HG03521 (cell line): ENCODE measurements at regions not wholly inside any gene's neighbourhood (a gene's known extent, or its start where the extent isn't known, plus 50 kb on each side); places are given as distances from the start of the nearest gene placed in this dataset.
"Not testable (repeated sequence)": the region's sequence is repeated elsewhere in the genome, so short reads cannot be mapped to it uniquely, and the experiment has no call there.

ENCODE experiments used
- ATAC-seq: cut with Tn5 transposase; IDR thresholded peaks from one replicate; pipeline ENCODE4 v1.9.1; 2021; ENCODE audit warnings: mild to moderate bottlenecking, moderate library complexity; ENCODE audit not compliant: unreplicated experiment

GRCh38 chr4:82248903-82249632 is 124.7 kb downstream of the HNRNPD start:
- no peak for ATAC-seq

DNA sequence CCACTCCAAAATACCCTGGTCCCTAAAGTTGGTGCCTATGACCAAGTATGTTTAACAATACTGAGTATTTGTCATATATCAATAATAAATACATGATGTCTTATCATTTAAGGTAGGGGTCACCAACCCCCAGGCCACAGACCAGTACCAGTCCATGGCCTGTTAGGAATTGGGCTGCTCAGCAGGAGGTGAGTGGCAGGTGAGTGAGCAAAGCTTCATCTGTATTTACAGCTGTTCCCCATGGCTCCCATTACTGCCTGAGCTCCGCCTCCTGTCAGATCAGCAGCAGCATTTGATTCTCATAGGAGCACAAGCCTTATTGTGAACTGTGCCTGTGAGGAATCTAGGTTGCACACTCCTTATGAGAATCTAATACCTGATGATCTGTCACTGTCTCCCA is 126.2 kb downstream of the HNRNPD start:
- no peak for ATAC-seq

DNA sequence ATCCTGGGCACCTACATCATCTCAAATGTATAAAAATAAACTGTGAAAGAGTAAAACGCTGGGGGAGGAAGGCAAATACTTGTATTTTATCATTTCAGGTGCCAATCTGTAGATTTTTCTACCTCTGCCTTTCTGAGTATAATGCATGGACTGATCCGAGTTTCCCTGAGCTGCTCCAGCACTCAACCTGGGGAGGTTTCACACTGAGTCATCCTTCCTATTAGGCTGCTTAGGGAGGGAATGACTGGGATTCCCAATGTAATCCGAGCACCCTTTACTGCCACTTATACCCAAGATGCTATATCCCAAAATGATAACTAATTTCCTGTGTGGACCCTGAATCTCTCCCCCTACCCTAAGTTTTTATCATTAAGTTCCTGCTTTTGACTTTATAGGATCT is 126.6 kb downstream of the HNRNPD start:
- no peak for ATAC-seq

- no peak for ATAC-seq
Measured at GRCh38 chr4:82241534-82241933, 132.3 kb downstream of the HNRNPD start.

GRCh38 chr4:82240410-82240809 is 133.4 kb downstream of the HNRNPD start:
- no peak for ATAC-seq

- ATAC-seq, result not testable (repeated sequence)
Measured at GRCh38 chr4:82237142-82237541, 136.6 kb downstream of the HNRNPD start.

DNA sequence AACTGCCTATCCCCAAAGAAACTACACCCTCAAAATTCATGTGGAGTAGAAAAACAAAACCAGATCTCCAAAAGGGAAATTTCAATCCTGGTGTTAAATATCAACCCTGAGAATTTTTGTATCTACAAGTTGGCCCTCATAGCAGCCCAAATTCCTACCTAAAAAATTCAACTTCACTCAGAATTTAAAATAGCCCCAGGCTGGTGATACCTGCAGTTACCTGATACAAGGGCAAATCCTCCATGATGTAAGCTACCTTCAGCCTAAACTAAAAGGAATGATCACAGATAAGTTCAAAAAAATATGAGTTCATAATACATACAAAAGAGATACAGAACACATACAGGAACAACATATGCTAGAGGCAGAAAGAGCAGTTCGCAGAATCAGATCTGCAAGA is 138.4 kb downstream of the HNRNPD start:
- ATAC-seq, result no peak

DNA sequence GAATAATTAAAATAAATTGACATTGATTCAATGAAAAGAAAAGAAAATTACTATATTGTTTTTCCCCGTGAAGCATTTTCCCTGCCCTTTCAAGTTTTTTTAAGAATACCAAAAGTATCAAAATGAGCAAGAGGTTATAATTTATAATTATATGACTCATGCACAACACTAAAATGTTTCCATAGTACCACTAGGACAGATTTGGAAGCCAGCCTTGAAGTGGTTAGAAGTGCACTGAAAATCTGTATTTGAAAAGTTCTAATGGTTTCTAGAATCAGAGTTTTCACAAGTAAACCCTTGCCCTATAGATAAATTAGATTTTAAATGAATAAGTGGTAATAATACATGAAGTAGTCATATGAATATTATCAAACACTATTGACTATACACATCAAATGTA is 140.9 kb downstream of the HNRNPD start:
- no peak for ATAC-seq

DNA sequence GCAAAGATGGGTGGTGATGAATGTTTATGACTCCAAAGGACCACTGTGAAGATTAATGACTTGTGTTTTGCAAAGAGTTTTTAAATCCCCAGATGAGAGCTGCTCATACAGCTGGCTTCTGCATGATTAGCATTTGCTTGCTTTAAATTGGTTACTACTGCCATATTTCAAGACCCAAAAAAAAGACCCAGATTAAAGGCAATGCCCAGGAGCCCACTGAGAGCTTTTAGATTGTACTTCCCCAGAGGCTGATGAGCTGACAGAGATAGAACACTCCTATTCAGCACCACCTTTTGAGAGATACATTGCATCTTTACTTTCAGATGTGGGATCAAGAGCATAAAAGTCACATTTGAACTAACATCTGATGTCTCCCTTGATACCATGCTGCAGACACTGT is 142.0 kb downstream of the HNRNPD start:
- ATAC-seq, result no peak

GRCh38 chr4:82230306-82230705 is 143.5 kb downstream of the HNRNPD start:
- no peak for ATAC-seq

- no peak for ATAC-seq
Measured at GRCh38 chr4:82225030-82225429, 148.8 kb downstream of the HNRNPD start.

DNA sequence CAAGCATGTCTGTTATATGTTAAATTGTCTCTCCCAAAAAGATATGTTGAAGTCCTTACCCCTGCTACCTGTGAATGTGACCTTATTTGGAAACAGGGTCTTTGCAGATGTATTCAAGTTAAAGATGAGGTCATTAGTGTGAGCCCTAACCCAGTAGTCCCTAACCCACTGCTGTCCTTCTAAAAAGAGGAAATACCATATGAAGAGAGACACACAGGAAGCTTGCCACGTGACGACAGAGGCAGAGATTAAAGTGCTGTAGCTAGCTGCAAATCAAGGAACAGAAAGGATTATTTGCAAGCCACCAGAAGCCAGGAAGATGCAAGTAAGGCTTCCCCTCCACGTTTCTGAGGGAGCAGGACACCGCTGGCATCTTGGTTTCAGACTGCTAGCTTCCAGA is 150.1 kb downstream of the HNRNPD start:
- ATAC-seq, result no peak

GRCh38 chr4:82219346-82219745 is 154.4 kb downstream of the HNRNPD start:
- no peak for ATAC-seq

GRCh38 chr4:82217986-82218715 is 155.6 kb downstream of the HNRNPD start:
- no peak for ATAC-seq

GRCh38 chr4:82216219-82216618 is 157.6 kb downstream of the HNRNPD start:
- no peak for ATAC-seq

DNA sequence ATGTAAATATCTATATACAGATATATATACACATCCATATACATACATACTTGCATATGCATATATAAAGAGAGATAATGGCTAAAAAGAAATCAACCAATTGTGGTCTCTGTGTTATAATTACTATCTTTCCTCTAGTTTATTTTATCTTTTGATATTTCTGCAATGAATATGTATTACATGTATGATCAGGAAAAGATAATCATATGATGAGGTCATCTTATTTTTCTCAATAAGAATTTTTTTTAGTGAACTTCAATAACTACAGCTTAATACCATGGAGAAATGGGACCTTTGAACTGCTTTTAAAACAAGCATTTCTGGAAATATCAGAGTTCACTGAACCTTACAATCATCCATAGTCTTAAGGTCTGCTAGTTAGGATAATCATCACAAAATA is 158.0 kb downstream of the HNRNPD start:
- no peak for ATAC-seq

GRCh38 chr4:82215039-82215438 is 158.8 kb downstream of the HNRNPD start:
- no peak for ATAC-seq

- no peak for ATAC-seq
Measured at GRCh38 chr4:82213485-82214417, 160.0 kb downstream of the HNRNPD start.

DNA sequence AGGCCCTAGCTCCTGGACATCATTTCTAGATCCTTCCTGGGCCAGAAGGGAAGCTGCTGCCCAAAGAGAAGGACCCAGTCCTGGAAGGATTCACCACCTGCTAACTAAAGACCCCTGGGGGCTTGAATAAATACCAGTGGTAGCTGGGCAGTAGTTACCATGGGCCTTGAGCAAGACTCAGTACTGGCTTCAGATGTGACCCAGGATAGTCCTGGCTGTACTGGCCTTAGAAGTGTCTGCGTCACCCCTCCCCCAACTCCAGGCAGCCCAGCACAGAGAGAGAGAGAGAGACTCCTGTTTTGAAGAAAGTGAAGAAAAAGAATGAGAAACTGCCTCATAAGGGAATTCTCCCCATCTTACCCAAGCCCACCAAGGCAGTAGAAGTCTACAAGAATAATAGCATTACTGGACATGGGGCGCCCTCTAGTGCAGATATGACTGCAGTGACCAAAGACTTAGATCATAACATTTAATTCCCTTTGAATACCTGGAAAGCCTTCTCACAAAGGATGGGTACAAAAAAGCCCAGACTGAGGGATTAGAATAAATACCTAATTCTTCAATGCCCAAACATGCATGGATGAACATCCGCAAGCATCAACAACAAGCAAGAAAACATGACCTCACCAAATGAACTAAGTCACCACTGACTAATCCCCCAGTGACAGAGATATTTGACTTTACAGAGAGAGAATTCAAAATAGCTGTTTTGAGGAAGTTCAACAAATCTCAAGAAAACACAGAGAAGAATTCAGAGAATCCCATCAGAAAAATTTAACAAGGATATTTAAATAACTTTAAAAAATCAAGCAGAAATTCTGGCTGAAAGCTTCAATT is 171.8 kb downstream of the HNRNPD start:
- ATAC-seq, result no peak

DNA sequence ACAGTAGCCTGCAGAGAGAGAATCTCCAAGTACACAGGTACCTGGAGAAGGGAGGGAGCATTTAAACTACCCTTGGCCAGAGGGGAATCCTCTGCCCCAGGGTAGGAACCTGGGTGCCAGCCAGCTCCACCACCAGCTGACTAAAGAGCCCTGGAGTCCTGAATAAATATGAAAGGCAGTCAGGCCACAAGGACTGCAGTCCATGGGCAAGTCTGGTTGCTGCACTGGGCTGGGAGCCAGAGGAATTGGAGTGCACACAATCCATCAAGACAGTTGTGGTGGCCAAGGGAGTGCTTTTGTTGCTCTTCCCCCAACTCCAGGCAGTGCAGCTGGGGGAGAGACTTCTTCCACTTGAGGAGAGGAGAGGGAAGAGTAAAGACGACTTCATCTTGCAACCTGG is 172.5 kb downstream of the HNRNPD start:
- no peak for ATAC-seq

- ATAC-seq, result no peak
Measured at GRCh38 chr4:82200046-82200445, 173.7 kb downstream of the HNRNPD start.
